Colonic mucosa (tissue), 4 donors: ENCODE measurements at regions not wholly inside any gene's neighbourhood (a gene's known extent, or its start where the extent isn't known, plus 50 kb on each side); places are given as distances from the start of the nearest gene placed in this dataset.

Experiments used
- DNase-seq: peaks from one replicate; pipeline ENCODE4 v3.0.0-alpha.2; 2020
- H3K27ac ChIP-seq: fragments of 200-600 bp; one replicate; pipeline ENCODE4 v1.8.0; 2021
- H3K27me3 ChIP-seq: fragments of 200-600 bp; one replicate; pipeline ENCODE4 v1.8.0; 2021
- H3K36me3 ChIP-seq: fragments of 200-600 bp; one replicate; pipeline ENCODE4 v1.8.0; 2021
- H3K4me1 ChIP-seq: fragments of 200-600 bp; one replicate; pipeline ENCODE4 v1.8.0; 2021; ENCODE audit warnings: mild to moderate bottlenecking
- H3K4me3 ChIP-seq: fragments of 200-600 bp; one replicate; pipeline ENCODE4 v1.8.0; 2021
- H3K9ac ChIP-seq, 2 donors: one replicate each; pipeline ENCODE4 v1.7.0; 2013; ENCODE audit warnings: control low read depth in 2 of 2, low read depth in 2 of 2, low read length in 2 of 2
- H3K9me3 ChIP-seq: fragments of 200-600 bp; one replicate; pipeline ENCODE4 v1.8.0; 2021
- CTCF ChIP-seq: fragments of 200-600 bp; IDR thresholded peaks from one replicate; pipeline ENCODE4 v1.8.0; 2022; ENCODE audit warnings: antibody characterized with exemption, mild to moderate bottlenecking
- intact Hi-C: fragments of 100-400 bp; cut with DNase I; formaldehyde crosslinking; loops from one replicate; pipeline ENCODE4 v1.14.1; 2022
- donor health status: healthy.
- donor health status: DM: no; HTN: no; CAD: no.
- donor health status: DM: no; HTN: no; CAD: no.

- DNase-seq: no peak
- no peaks in the 10 kb centered on the region for H3K9me3 ChIP-seq
- no peak for TF ChIP-seq CTCF
- no peaks in the 10 kb centered on the region for H3K36me3 ChIP-seq
- H3K9ac ChIP-seq: no peak overlapping the region
- intact Hi-C loops: no loop called here
- H3K4me1 ChIP-seq: no peaks in the 10 kb centered on the region
- H3K27me3 ChIP-seq: no peaks in the 10 kb centered on the region
- H3K27ac ChIP-seq: no peak overlapping the region
- H3K4me3 ChIP-seq: no peak overlapping the region
Measured at GRCh38 chr15:96180087-96180748, 150.3 kb upstream of the NR2F2 start.

GRCh38 chr15:96181217-96181616, 149.3 kb upstream of the NR2F2 start:
- intact Hi-C loops: no loop called here

GRCh38 chr15:96181873-96182301, 148.6 kb upstream of the NR2F2 start:
- peak; percentile 44 for DNase-seq
- Histone ChIP-seq H3K27me3 (no peaks in the 10 kb centered on the region), H3K27ac (peak overlapping the region; percentile 24), H3K36me3 (no peaks in the 10 kb centered on the region), H3K4me3 (no peak overlapping the region), H3K4me1 (no peaks in the 10 kb centered on the region), H3K9ac (no peak overlapping the region), H3K9me3 (no peaks in the 10 kb centered on the region)
- intact Hi-C loops: no loop called here
- no peak for TF ChIP-seq CTCF

More at GRCh38 chr15:96181217-96181616, 149.3 kb upstream of the NR2F2 start:
- Histone ChIP-seq H3K36me3 (no peaks in the 10 kb centered on the region), H3K9ac (no peak overlapping the region), H3K9me3 (no peaks in the 10 kb centered on the region), H3K27me3 (no peaks in the 10 kb centered on the region), H3K4me3 (no peak overlapping the region), H3K27ac (peak overlapping the region; percentile 24), H3K4me1 (no peaks in the 10 kb centered on the region)
- no peak for DNase-seq
- TF ChIP-seq CTCF: no peak

- no peak for DNase-seq
- Histone ChIP-seq H3K27me3 (no peaks in the 10 kb centered on the region), H3K9me3 (no peaks in the 10 kb centered on the region), H3K9ac (no peak overlapping the region), H3K4me1 (no peaks in the 10 kb centered on the region), H3K36me3 (no peaks in the 10 kb centered on the region), H3K27ac (no peak overlapping the region), H3K4me3 (no peak overlapping the region)
- no peak for TF ChIP-seq CTCF
- intact Hi-C loops: no loop called here
Measured at GRCh38 chr15:96182736-96183513, 147.6 kb upstream of the NR2F2 start.

- TF ChIP-seq CTCF: no peak
- no peak overlapping the region for H3K27ac ChIP-seq
- H3K4me1 ChIP-seq: no peaks in the 10 kb centered on the region
Measured at GRCh38 chr15:96183514-96183850, 147.0 kb upstream of the NR2F2 start.

More at GRCh38 chr15:96183514-96183850, 147.0 kb upstream of the NR2F2 start:
- Histone ChIP-seq H3K27me3 (no peaks in the 10 kb centered on the region), H3K36me3 (no peaks in the 10 kb centered on the region), H3K4me3 (no peak overlapping the region), H3K9me3 (no peaks in the 10 kb centered on the region), H3K9ac (no peak overlapping the region)
- DNase-seq: no peak
- intact Hi-C loops: no loop called here
